ENCODE measurements at regions not wholly inside any gene's neighbourhood (a gene's known extent, or its start where the extent isn't known, plus 50 kb on each side); places are given as distances from the start of the nearest gene placed in this dataset.

GRCh38 chr11:95576146-95576845 is 213.3 kb downstream of the FAM76B start:
- Histone ChIP-seq H3K36me3 (no peaks in the 10 kb centered on the region), H3K4me3 (no peak overlapping the region), H3K4me1 (no peaks in the 10 kb centered on the region), H3K27ac (no peak overlapping the region), H3K27me3 (no peaks in the 10 kb centered on the region), H3K9me3 (no peaks in the 10 kb centered on the region)
- 81% methylated on average over 5 of the region's 5 CpGs for WGBS (ENCODE audit: insufficient coverage, low coverage, low lambda C conversion rate, missing lambda C conversion rate)
- DNase-seq: no peak
- TF ChIP-seq CTCF (IDR thresholded peaks at IDR 0.05): no peak
- TF ChIP-seq POLR2A (IDR thresholded peaks at IDR 0.05): no peak
- ATAC-seq: no peak
- intact Hi-C loops (cut with DNase I): no loop called here

GRCh38 chr11:95575517-95575916 is 214.1 kb downstream of the FAM76B start:
- TF ChIP-seq CTCF (IDR thresholded peaks at IDR 0.05) (no peak), POLR2A (IDR thresholded peaks at IDR 0.05) (no peak)
- intact Hi-C loops (cut with DNase I): no loop called here
- Histone ChIP-seq H3K9me3 (no peaks in the 10 kb centered on the region), H3K4me3 (no peak overlapping the region), H3K4me1 (no peaks in the 10 kb centered on the region), H3K27ac (no peak overlapping the region), H3K27me3 (no peaks in the 10 kb centered on the region), H3K36me3 (no peaks in the 10 kb centered on the region)
- peak in 1 of 4 donors; percentile 28 for ATAC-seq
- DNase-seq: no peak
- 30% methylated on average over 2 of the region's 2 CpGs for WGBS (ENCODE audit: insufficient coverage, low coverage, low lambda C conversion rate, missing lambda C conversion rate)

DNA sequence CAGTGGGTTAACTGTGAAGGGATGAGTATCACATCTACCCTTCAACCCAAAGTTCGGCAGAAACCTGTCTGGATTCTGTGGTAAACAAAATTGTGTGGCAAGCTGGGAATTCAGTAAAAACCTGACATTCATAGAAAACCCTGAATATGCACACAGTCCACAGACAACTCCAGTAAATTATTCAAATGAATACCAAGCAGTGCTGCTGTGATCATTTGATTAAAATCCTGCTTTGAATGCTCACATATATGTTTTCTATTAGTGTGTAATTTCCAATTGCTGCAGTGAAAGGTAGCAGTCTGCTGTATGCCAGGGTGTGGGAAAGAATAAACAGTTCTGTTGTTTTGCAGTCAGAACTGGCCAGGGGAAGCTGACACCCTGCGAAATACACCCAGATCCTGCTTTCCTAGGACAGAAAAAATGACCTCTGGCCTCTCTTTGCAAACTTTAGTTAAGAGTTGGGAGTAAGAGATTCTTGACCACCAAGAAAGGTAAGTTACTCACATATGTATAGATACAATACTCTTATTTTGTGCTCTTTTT is 217.8 kb downstream of the FAM76B start:
- no peak overlapping the region for H3K27ac ChIP-seq
- DNase-seq (no peak), ATAC-seq (peak; percentile 37 to 81 (median 52))
- H3K4me1 ChIP-seq: no peaks in the 10 kb centered on the region
- intact Hi-C loops (cut with DNase I): no loop called here
- H3K36me3 ChIP-seq: no peaks in the 10 kb centered on the region
- 27% methylated on average over 2 of the region's 2 CpGs for whole genome bisulfite sequencing (ENCODE audit: insufficient coverage, low coverage, low lambda C conversion rate, missing lambda C conversion rate)
- no peaks in the 10 kb centered on the region for H3K27me3 ChIP-seq
- peaks cover 0 to 3% (median 0%) of the 10 kb centered on the region in 4 donors for H3K9me3 ChIP-seq
- no peak overlapping the region for H3K4me3 ChIP-seq
- TF ChIP-seq CTCF (IDR thresholded peaks at IDR 0.05) (no peak), POLR2A (IDR thresholded peaks at IDR 0.05) (no peak)

DNA sequence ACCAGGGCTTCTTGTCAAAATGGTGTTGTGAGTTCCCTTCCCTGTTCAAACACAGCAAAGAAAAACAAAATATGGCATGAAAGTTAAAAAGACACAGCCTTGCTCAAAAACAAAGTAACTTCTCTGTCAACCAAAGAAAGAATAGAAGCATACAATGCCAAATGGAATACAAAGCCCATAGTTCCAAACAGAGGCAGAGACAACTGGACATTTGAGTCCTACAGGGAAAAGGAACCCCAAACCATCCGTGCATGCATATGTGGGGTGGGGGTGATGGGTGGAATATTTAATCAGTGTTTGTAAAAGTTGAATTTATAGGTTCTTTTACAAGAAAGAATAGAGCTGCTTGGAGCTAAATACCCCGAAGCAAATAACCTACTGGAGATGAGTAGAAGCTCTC is 218.7 kb downstream of the FAM76B start:
- intact Hi-C loops (cut with DNase I): no loop called here
- 87% methylated on average over 2 of the region's 2 CpGs for WGBS (ENCODE audit: insufficient coverage, low coverage, low lambda C conversion rate, missing lambda C conversion rate)
- H3K27me3 ChIP-seq: no peaks in the 10 kb centered on the region

More for the DNA sequence above, 218.7 kb downstream of the FAM76B start:
- Histone ChIP-seq H3K4me1 (no peaks in the 10 kb centered on the region), H3K4me3 (no peak overlapping the region), H3K9me3 (peaks cover 0 to 3% (median 0%) of the 10 kb centered on the region in 4 donors), H3K36me3 (no peaks in the 10 kb centered on the region), H3K27ac (no peak overlapping the region)
- no peak for TF ChIP-seq POLR2A (IDR thresholded peaks at IDR 0.05)
- no peak for TF ChIP-seq CTCF (IDR thresholded peaks at IDR 0.05)
- DNase-seq (no peak), ATAC-seq (no peak)

All from right lobe of liver (tissue), 6 donors.